Tibial nerve (tissue), 4 donors: ENCODE measurements at regions not wholly inside any gene's neighbourhood (a gene's known extent, or its start where the extent isn't known, plus 50 kb on each side); places are given as distances from the start of the nearest gene placed in this dataset.

ENCODE experiments used
- DNase-seq, 2 donors: peaks; one replicate each; pipeline ENCODE4 v3.0.0-alpha.2; 2019; ENCODE audit warnings: low spot score in 2 of 2
- H3K27ac ChIP-seq, 4 donors: fragments of 200-600 bp; sonication (generic) in 3 of 4; one replicate each; pipeline ENCODE4 v1.5.1; 2017 to 2019; ENCODE audit warnings: mild to moderate bottlenecking in 1 of 4
- H3K27me3 ChIP-seq, 2 donors: fragments of 200-600 bp; sonication (generic) in 1 of 2; one replicate each; pipeline versions ENCODE4 v1.5.1 to v1.6.0; 2017 to 2019
- H3K36me3 ChIP-seq, 3 donors: fragments of 200-600 bp; sonication (generic); one replicate each; pipeline ENCODE4 v1.5.1; 2018 to 2019
- H3K4me1 ChIP-seq, 4 donors: fragments of 200-600 bp; sonication (generic) in 3 of 4; one replicate each; pipeline ENCODE4 v1.5.1; 2017 to 2019
- H3K4me3 ChIP-seq, 4 donors: fragments of 200-600 bp; sonication (generic) in 3 of 4; one replicate each; pipeline ENCODE4 v1.5.1; 2017 to 2019; ENCODE audit warnings: mild to moderate bottlenecking in 1 of 4, moderate library complexity in 1 of 4
- H3K9me3 ChIP-seq, 4 donors: fragments of 200-600 bp; sonication (generic) in 3 of 4; one replicate each; pipeline ENCODE4 v1.5.1; 2017 to 2019
- EP300 ChIP-seq, 2 donors: sonication (generic); formaldehyde crosslinking; IDR thresholded peaks; one replicate each; pipeline ENCODE4 v1.6.1; 2017; ENCODE audit warnings: antibody characterized with exemption in 2 of 2, mild to moderate bottlenecking in 1 of 2
- POLR2A ChIP-seq, 2 donors: fragments of 450-650 bp; IDR thresholded peaks; one replicate each; pipeline ENCODE4 v1.6.1; 2017; ENCODE audit warnings: antibody characterized with exemption in 2 of 2, mild to moderate bottlenecking in 2 of 2, moderate library complexity in 2 of 2
- WGBS, 2 donors: methylation state at CpG; one replicate each; pipeline ENCODE4 v1.1.5; 2018; 5-methylcytosine and 5-hydroxymethylcytosine counted together
- TF ChIP-seq, protein P1 (sequence below), 5 experiments: fragments of 200-600 bp in 3 of 5; fragments of 450-650 bp in 2 of 5; sonication (generic) in 3 of 5; IDR thresholded peaks; one replicate each; pipeline ENCODE4 v1.5.1; 2016 to 2019; ENCODE audit warnings: antibody characterized with exemption in 5 of 5, mild to moderate bottlenecking in 3 of 5, moderate library complexity in 2 of 5

DNA sequence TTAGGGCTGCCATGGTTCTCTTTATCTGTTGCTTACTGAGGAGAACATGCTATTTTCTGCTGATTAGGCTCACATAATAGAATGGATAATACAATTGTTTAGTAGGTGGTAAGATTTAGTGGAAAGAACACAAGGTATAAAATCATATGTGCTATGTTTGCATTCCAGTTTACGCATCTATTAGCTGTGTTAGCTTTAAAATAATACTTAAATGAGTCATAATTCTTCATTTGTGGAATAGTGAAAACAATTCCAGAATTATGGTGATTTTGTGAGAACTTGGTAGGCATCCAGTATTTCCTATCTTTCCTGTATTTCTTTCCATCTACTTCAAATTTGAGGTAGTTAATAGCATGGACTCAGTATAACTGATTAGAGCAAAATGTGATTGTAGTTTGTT lies 1585.5 kb upstream of the LRRTM3 start:
- no peaks in the 10 kb centered on the region for H3K36me3 ChIP-seq
- no peaks in the 10 kb centered on the region for H3K27me3 ChIP-seq
- no peak for DNase-seq
- H3K4me3 ChIP-seq: no peak overlapping the region
- H3K27ac ChIP-seq: no peak overlapping the region
- WGBS, 2 donors: 80 to 82% methylated on average over 1 of the region's 1 CpG
- TF ChIP-seq POLR2A (IDR thresholded peaks at IDR 0.05) (no peak), EP300 (IDR thresholded peaks at IDR 0.05) (no peak)
- TF ChIP-seq, protein P1, sequence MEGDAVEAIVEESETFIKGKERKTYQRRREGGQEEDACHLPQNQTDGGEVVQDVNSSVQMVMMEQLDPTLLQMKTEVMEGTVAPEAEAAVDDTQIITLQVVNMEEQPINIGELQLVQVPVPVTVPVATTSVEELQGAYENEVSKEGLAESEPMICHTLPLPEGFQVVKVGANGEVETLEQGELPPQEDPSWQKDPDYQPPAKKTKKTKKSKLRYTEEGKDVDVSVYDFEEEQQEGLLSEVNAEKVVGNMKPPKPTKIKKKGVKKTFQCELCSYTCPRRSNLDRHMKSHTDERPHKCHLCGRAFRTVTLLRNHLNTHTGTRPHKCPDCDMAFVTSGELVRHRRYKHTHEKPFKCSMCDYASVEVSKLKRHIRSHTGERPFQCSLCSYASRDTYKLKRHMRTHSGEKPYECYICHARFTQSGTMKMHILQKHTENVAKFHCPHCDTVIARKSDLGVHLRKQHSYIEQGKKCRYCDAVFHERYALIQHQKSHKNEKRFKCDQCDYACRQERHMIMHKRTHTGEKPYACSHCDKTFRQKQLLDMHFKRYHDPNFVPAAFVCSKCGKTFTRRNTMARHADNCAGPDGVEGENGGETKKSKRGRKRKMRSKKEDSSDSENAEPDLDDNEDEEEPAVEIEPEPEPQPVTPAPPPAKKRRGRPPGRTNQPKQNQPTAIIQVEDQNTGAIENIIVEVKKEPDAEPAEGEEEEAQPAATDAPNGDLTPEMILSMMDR (IDR thresholded peaks at IDR 0.05): no peak
- no peaks in the 10 kb centered on the region for H3K9me3 ChIP-seq
- peaks cover 0 to 15% (median 0%) of the 10 kb centered on the region in 4 donors for H3K4me1 ChIP-seq

DNA sequence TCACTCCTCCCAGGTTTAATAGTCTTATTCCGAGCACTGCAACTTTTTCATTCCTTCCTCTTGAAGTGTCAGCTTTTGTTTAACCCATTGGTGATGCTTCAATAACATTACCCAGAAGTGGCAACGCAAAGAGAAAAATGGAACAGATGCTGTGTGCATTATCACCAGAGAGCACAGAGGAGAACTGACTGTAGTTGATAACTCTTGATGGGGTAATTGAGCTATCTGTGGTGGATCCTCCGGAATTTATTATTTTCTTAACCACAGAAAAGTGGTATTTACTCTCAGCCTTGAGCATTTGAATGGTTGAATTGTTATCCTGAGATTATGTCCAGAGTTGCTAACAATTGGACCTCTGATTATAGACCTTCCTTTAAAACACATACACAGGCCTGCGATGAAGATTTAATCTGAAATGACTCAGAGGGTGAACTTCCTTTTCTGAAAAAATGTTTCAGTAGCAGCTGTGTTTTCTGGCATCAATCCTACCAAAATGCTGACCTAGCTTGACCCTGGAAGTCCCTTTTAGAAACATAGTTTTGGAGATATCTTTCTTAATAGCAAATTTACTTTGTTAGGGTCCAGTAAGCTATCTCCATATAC lies 1584.4 kb upstream of the LRRTM3 start:
- WGBS, 2 donors: 13 to 16% methylated on average over 4 of the region's 4 CpGs
- H3K4me3 ChIP-seq: no peak overlapping the region
- H3K27me3 ChIP-seq: no peaks in the 10 kb centered on the region
- no peaks in the 10 kb centered on the region for H3K36me3 ChIP-seq
- no peaks in the 10 kb centered on the region for H3K9me3 ChIP-seq
- TF ChIP-seq, protein P1 (IDR thresholded peaks at IDR 0.05): no peak
- peak in 1 of 2 donors; percentile 22 for TF ChIP-seq EP300 (IDR thresholded peaks at IDR 0.05)
- H3K4me1 ChIP-seq: peaks cover 0 to 15% (median 0%) of the 10 kb centered on the region in 4 donors
- peak in 1 of 2 donors; percentile 22 for DNase-seq
- no peak overlapping the region for H3K27ac ChIP-seq

DNA sequence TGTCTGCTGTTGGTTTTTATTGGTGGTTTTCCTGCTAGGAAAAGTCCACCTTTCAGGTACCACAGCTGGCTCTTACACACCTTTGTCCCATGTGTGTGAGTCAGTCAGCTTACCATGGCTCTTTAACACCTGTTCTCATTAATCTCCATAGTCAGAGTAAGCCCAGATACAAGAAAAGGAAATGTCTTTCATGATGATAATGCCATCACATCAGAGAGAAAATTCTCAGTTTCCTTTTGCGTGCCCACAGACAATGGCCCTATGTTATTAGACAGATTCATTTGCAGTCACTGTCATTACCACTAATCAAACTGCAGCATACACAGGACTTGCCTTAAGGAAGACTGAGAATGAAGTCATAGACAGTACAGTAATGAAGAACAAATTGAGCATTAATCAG lies 1583.6 kb upstream of the LRRTM3 start:
- H3K4me3 ChIP-seq: no peak overlapping the region
- 54 to 60% methylated on average over 1 of the region's 1 CpG for WGBS, 2 donors
- H3K36me3 ChIP-seq: no peaks in the 10 kb centered on the region
- TF ChIP-seq EP300 (IDR thresholded peaks at IDR 0.05) (no peak), POLR2A (IDR thresholded peaks at IDR 0.05) (no peak)
- H3K27ac ChIP-seq: no peak overlapping the region
- no peak for DNase-seq
- peaks cover 0 to 15% (median 0%) of the 10 kb centered on the region in 4 donors for H3K4me1 ChIP-seq
- H3K9me3 ChIP-seq: no peaks in the 10 kb centered on the region
- no peaks in the 10 kb centered on the region for H3K27me3 ChIP-seq

DNA sequence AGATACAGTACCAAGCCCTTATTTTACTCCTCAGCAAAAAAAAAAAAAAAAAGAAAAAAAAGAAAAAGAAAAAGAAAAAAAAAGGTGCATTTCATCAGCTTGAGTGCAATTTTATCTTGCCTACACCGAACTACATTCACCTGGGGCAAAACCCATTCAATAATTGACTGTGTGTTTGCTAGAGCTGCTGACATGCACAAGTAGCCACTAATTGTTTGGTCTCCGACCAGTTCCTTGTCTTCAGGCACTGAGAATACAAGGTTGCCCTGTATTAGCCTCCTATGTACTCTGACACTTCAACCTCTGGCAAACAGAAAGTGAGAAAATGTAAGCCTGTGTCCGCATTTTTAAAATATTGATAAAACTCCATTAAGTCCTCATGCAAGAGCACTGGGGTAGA lies 1579.4 kb upstream of the LRRTM3 start:
- TF ChIP-seq POLR2A (IDR thresholded peaks at IDR 0.05): no peak
- TF ChIP-seq EP300 (IDR thresholded peaks at IDR 0.05): no peak
- TF ChIP-seq, protein P1 (IDR thresholded peaks at IDR 0.05): no peak
- H3K4me1 ChIP-seq: peaks cover 0 to 7% (median 0%) of the 10 kb centered on the region in 4 donors
- DNase-seq: no peak
- no peak overlapping the region for H3K4me3 ChIP-seq
- H3K27ac ChIP-seq: no peak overlapping the region
- no peaks in the 10 kb centered on the region for H3K9me3 ChIP-seq
- WGBS, 2 donors: 43 to 49% methylated on average over 3 of the region's 3 CpGs
- no peaks in the 10 kb centered on the region for H3K27me3 ChIP-seq
- H3K36me3 ChIP-seq: no peaks in the 10 kb centered on the region

DNA sequence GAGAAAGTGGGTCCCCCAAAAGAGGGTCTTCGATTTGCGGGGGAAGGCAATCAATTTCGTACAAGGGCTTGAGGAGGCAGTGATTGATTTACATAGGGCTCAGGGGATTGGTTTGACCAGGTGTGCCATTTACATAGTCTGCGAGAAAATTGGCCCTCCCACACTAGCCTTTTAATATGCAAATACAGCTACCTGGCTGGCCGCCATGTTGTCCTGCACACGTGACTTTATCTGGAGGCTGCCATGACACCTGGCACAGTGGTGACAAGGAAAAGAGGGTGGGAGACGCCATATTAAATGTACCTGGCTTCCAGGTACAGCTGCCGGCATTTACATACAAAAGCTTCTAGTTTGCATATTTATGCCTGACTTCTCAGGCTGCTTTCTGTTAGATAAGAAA lies 1577.2 kb upstream of the LRRTM3 start:
- Histone ChIP-seq H3K36me3 (no peaks in the 10 kb centered on the region), H3K27ac (no peak overlapping the region), H3K27me3 (no peaks in the 10 kb centered on the region), H3K4me3 (no peak overlapping the region), H3K9me3 (no peaks in the 10 kb centered on the region), H3K4me1 (no peaks in the 10 kb centered on the region)
- 89 to 93% methylated on average over 8 of the region's 8 CpGs for WGBS, 2 donors
- TF ChIP-seq EP300 (IDR thresholded peaks at IDR 0.05) (no peak), POLR2A (IDR thresholded peaks at IDR 0.05) (no peak)
- TF ChIP-seq, protein P1 (IDR thresholded peaks at IDR 0.05): no peak
- no peak for DNase-seq

DNA sequence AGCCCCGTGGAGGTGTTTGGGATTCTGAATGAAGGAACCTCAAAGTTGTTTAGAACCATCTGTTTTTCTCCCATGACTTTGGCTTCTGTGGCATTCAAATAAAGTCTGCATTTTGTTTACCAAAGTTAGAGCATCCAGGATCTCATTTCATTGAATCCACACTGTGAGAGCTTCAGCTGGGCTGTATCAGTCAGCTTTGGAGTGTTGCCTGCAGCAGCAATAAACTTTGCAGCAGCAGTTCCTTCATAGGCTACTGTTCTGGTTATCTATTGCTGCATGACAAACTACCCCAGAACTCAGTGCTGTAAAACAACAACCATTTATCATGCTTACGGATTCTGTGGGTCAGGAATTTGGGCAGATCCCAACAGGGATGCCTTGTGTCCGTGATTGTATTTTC lies 1575.2 kb upstream of the LRRTM3 start:
- H3K4me3 ChIP-seq: no peak overlapping the region
- no peaks in the 10 kb centered on the region for H3K36me3 ChIP-seq
- no peaks in the 10 kb centered on the region for H3K9me3 ChIP-seq
- H3K4me1 ChIP-seq: no peaks in the 10 kb centered on the region
- no peak overlapping the region for H3K27ac ChIP-seq
- H3K27me3 ChIP-seq: no peaks in the 10 kb centered on the region
- DNase-seq: no peak
- no peak for TF ChIP-seq POLR2A (IDR thresholded peaks at IDR 0.05)
- no peak for TF ChIP-seq EP300 (IDR thresholded peaks at IDR 0.05)
- TF ChIP-seq, protein P1 (IDR thresholded peaks at IDR 0.05): no peak
- 47 to 61% methylated on average over 2 of the region's 3 CpGs for WGBS, 2 donors
